Cerebellar nuclear complex (tissue), 1 donor: ENCODE measurements at regions not wholly inside any gene's neighbourhood (a gene's known extent, or its start where the extent isn't known, plus 50 kb on each side); places are given as distances from the start of the nearest gene placed in this dataset.

Experiments used
- DNase-seq, 2 experiments: peaks; one replicate each; lab custom pipeline; 2025; lab: John Stamatoyannopoulos, UW

DNA sequence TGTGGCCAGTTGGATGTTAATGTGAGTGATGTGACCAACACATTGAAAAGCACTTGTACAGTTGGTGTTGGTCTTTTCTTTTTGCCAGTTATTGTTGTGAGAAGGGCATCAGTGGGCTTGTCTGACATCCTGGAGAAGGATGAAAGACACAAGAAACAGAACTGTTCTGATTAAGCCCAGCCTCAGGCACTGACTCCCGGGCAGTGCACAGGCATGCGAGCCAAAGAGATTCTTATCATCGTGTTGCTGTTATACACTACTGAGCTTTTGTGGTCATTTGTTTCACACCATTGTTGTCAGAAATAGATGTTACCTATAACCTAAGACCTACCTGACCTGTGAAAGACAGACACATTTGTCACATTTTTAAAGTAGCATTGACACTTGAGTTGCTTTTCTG lies 236.8 kb upstream of the CA10 start:
- no peak for DNase-seq

DNA sequence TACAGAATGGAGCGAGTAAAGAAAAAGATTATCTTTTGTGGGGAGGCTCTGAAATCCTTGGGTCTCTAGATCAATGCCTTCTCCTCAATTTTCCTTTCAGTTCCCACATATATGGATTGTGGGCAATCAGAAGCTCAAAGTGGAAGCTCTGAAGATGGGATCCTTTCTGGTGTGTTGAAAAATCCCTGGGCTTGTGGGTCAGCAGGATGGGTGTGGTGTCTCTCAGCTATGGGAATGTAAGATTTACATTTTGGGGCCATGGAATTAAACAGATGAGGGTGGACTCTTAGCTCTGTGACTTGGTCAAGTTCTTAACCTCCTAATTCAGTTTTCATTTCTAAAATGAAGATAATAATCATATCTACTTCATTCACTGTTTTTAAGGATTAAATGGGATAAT lies 231.9 kb upstream of the CA10 start:
- DNase-seq: no peak

DNA sequence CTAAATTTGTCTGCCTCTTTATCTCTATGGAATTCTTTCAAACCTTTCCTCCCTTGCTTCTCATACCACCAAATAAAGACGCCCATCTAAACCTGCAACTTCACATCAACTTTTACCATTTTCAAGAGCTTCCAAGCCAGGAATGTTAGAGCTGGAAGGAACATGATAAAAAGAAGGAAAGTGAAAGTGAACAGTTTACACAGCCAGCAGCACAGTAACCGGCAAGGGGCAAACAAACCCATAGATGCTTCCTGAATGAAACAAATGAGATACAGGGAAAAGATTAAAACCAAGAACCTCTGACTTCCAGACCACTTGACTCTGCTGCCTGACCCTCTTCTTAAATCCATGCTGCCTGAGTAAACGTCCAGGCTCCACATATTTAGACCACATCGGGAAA lies 231.1 kb upstream of the CA10 start:
- no peak for DNase-seq

DNA sequence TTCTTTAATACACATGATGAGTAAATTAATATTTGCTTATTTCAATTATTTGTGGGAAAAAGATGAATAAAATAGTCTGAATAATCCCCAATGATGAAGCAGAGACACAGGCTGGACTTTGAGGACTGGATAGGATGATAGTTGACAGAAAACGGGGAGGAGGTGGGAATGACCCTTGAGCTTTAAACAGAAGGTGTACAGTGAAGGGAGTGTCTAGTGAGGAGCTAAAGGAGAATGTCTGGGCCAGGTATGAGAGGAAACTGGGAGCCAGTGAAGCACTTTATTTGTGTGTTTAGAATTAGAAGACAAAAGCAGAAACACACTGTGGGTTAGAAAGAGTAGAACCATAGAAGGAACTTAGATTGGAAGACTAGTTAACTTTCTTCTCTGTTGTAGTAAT lies 230.4 kb upstream of the CA10 start:
- no peak for DNase-seq

DNA sequence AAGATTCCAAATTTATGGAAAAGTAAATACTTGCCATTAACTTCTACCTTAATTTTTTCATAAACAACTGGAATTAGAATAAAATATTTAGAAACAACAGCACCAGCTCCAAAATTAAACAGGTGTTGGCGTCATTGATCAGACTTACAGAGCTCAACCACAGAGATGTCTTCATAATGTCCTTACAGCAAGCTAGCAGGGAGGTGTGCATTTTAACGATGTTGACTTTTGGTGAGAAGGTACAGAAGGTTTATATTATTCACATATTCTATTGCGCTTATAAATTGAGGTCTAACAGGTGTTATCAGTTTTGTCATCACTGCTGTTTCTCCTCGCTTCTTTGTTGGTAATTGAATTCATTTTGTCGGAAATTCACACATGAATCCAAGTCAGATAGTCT lies 226.2 kb upstream of the CA10 start:
- DNase-seq: no peak

- DNase-seq: no peak
These were observed 225.1 kb upstream of the CA10 start for GRCh38 chr17:52383493-52384100.

DNA sequence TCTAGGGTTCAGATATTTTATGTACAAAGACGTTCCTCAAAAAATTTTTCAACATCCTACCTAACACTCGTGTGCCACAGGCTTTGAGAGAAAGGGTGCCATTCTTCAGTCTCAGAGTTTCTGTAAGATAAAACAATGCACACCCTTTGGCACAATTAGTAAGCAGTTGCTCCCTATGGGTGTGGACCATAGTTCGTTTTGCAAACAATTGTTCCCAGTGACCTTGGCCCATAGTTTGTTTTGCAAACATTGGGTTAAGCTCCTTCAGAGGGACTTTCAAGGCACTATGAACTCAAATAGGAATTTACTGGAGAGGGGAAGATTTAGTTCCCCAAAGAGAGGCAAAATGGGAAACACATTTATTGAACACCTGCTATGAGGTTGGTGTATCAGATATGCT lies 220.3 kb upstream of the CA10 start:
- no peak for DNase-seq

DNA sequence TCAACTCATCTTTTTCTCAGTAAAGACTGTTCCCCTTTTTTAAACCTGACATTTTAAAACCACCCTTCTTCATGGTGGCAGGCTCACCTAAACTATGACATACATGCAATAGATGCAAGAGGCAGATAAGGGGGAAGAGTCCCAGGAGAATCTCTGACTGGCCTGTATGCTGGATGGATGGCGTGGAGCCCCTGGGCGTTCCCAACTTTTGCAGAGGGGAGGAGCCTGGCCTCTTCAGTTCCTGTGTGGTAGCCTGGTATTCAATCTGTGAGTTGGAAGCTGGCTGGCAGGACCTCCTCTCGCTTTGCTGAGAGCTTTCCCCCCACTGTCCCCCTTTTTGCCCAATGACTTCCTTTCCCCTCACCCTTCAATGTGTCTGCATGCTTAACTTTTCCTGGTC lies 217.6 kb upstream of the CA10 start:
- DNase-seq: no peak

DNA sequence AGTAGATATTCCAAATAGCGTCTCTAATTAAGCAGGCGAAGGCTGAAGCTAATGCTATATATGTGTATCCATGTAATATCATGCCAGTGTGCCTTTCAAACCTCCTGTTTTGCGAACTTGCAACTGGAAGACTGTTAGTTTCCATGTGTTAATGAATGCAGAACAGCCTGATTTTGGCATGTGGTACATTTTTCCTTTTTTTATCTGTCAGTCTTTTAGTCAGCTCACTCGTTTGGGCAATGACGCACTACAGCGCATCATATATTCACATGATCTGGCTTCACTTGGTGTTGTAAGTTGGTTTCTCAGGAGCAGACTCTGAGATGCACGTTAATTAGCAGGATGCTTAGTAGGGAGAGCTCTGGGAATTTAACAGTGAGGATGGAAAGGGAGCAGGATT lies 210.4 kb upstream of the CA10 start:
- DNase-seq: no peak

DNA sequence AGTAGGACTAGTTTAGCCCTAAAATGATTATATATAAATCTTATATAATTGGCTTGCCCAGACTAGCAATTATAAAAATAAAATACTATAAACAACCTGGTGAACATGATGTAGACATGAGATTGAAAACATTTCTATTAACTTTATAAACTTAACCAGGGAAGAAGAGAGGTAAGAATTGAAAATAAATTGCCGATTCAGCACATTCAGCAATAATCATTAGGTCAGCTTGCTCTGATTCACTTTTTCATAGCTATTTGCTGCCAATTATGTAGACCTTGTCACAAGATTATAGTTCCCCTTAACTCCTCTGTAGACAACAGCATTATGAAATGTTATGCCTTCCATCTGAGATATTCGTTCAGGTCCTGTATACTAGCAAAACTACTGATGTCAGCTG lies 199.3 kb upstream of the CA10 start:
- no peak for DNase-seq

GRCh38 chr17:52336796-52337195 lies 178.3 kb upstream of the CA10 start:
- DNase-seq: no peak

DNA sequence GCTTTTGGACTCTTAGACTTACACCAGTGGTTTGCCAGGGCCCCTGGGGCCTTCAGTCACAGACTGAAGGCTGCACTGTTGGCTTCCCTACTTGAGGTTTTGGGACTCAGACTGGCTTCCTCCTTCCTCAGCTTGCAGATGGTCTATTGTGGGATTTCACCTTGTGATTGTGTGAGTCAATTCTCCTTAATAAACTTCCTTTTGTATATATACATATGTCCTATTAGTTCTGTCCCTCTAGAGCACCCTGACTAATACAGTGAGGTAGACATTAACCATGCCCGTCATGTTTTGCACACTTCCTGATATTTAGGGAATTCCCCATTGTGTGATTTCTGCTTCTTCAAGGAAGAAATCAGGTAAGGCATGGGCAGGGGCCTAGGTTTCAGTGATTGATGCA lies 147.8 kb upstream of the CA10 start:
- no peak for DNase-seq

DNA sequence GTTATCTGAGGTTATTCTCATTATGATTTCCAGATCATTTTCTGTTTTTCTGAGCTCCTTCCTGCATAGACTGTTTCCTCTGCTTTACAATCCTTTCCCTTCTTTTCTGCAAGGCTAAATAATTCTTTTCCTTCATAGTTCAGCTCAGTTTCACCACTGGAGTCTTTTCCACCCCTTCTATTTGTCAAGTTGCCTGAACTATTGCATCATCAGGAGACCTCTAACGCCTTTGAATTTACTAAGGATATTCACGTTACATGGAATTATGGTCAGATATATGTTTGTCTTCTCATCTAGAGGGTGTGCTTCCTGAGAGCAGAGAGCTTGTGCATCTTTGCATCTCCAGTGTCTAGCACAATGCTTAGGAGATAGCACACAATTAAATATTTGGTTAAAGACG lies 140.4 kb upstream of the CA10 start:
- no peak for DNase-seq

- DNase-seq: no peak
These were observed 138.9 kb upstream of the CA10 start for GRCh38 chr17:52297230-52298010.

DNA sequence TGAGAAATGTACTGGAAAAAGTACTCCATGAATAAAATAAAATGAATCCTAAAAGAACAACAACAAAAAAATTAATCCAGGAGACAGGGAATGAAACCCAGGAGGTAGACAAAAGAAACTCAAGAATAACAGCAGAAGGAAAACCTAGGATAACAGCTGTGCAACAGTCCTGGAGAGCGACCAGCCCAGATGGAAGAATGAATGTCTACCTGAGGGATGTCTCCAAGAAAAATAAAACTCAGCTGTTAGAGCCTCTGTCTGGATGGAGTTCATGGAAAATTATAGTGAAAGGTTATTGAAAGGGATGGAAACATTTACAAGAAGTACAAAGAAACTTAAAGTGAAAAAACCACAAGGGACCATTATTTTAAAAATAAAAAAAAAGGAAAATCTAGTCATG lies 135.8 kb upstream of the CA10 start:
- DNase-seq: no peak

DNA sequence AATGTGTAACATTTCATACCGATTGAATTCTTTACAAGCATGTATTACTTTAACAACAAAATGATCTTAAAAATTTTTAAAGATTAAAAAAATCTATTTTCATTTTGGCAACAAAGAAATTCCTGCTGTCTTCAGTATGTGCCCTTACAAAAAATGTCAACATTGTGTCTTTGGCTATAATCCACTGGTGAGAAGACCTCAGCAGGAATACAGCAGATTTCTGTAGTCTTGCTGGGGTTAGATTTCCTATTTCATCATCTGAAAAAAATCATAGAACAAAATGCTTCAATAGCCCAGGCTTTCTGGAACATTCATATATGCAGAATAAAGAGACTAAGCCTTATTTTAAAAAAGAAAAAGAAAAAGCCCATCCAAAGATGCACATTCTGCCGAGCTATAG lies 129.1 kb upstream of the CA10 start:
- no peak for DNase-seq

DNA sequence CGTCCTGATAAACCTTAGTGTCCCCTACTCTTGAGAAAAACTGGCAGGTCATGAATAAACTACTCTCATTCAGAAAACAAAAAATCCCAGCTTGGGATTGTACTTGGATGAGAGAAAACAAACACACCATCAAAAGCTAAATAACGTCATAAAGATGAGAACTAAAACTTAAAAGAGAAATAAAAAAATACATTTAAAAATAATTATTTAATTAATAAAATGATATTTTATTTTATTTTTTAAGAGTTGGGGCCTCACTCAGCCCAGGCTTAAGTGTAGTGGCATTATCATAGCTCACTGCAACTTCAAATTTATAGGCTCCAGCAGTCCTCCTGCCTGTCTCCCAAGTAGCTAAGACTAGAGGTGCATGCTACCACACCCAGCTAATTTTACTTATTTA lies 125.4 kb upstream of the CA10 start:
- DNase-seq: no peak

DNA sequence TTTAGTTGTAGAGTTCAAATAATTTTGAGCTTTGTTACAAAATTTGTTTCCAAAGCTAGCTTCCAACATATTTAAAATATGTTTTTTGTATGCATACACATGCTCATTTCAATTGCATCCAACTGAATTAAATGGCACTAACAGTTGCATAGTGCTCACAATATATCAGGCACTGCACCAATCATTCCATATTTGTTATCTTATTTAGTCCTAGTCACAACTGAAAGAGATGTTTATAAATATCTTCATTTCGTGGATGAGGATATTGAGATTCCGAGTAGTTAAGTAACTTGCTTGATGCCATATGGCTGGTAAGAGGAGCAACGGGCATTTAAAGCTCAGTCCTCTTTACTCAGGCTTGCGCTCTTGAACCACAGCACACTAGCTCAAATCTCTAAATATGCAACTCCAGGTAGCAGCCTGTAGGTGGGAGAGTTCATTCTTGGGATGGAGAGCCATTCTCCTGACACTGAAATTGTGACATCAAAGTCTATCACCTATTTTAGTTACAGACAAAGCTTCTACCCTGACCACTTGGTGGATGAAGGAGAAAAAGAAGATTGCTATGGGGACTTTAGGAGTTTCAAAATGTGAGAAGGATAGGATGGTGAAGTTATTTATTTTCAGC lies 118.0 kb upstream of the CA10 start:
- no peak for DNase-seq

DNA sequence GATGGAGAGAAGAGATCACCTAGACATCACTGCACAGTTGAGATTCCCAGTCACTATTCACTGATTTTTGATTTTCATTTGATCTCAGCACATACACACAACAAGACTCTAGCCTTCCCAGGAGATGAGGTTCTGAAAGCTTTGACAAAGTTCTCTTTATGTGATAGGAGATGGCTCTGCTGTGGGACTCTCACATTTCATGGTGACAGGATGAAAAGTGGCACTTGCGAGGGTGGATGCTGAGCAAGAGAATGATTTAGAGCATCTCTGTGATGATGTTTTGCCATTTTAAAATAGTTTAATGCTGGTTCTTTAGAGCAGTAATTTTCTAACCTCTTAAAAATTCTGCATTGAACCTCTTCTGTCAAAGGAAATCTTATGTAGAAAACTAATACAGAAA lies 113.3 kb upstream of the CA10 start:
- no peak for DNase-seq

DNA sequence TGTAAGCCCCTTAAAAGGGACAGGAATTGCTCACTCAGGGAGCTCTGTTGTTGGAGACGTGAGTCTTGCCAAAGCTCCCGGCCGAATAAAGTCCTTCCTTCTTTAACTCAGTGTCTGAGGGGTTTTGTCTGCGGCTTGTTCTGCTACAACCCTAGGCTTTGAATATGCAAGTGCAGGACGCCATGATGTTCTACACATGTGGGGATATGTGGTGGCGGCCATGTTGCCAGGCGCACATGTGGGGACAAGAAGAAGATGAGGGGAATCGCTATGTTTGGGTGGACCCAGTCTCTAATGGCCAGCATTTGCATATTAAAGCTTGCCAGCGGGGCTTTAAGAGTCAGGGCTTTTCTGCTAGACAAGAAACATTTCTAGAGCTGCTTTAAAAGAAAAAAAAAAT lies 96.8 kb upstream of the CA10 start:
- DNase-seq: no peak

- no peak for DNase-seq
These were observed 86.2 kb upstream of the CA10 start for GRCh38 chr17:52244689-52245088.

- no peak for DNase-seq
These were observed 83.8 kb upstream of the CA10 start for GRCh38 chr17:52242268-52242667.

DNA sequence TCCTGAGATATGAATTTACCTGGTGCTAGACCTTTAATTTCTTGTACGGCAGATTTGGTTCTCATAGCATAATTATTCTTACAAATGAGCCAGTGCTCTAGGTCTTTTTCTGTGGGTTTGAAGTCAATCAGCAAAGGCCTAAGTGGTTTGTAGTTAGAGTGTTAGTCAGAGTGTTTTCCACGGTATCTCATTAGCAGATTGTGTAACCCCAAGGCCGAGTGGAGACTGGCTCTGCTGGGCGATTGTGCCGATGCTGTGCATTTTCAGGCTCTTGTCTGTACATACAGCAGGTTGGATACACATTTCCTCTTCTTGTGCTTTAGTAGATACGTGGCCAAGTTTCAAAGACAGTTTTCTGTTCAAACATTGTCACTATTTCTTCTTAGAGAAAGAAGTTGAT lies 78.6 kb upstream of the CA10 start:
- DNase-seq: no peak

- DNase-seq: no peak
These were observed 77.0 kb upstream of the CA10 start for GRCh38 chr17:52235516-52235915.
